HepG2 (cell line): ENCODE measurements at regions not wholly inside any gene's neighbourhood (a gene's known extent, or its start where the extent isn't known, plus 50 kb on each side); places are given as distances from the start of the nearest gene placed in this dataset.

Source experiments
- ARHGAP35 ChIP-seq: sonication (generic); formaldehyde crosslinking; IDR thresholded peaks from 2 replicates; pipeline ENCODE4 v1.9.0; 2022; ENCODE audit warnings: mild to moderate bottlenecking, inconsistent platforms, moderate library complexity, missing genetic modification reagents, borderline replicate concordance
- GATAD1 ChIP-seq: IDR thresholded peaks from 2 replicates; pipeline ENCODE4 v1.6.1; 2016; ENCODE audit warnings: missing genetic modification reagents, missing compliant biosample characterization
- HHEX ChIP-seq: IDR thresholded peaks from 2 replicates; pipeline ENCODE4 v1.6.1; 2016; ENCODE audit warnings: control low read depth
- MXD4 ChIP-seq: IDR thresholded peaks from 2 replicates; pipeline ENCODE4 v1.6.1; 2016; ENCODE audit warnings: mild to moderate bottlenecking, missing biosample characterization, missing genetic modification reagents
- RXRA ChIP-seq: sonication (generic); formaldehyde crosslinking; IDR thresholded peaks from 2 replicates; pipeline ENCODE4 v1.5.1; 2020; ENCODE audit warnings: missing genetic modification reagents
- ZNF33A ChIP-seq: sonication (generic); formaldehyde crosslinking; IDR thresholded peaks from 2 replicates; pipeline ENCODE4 v1.5.1; 2020; ENCODE audit warnings: missing genetic modification reagents, mild to moderate bottlenecking, moderate library complexity, borderline replicate concordance
- ZNF382 ChIP-seq: sonication (generic); formaldehyde crosslinking; IDR thresholded peaks from 2 replicates; pipeline ENCODE4 v1.5.0; 2020; ENCODE audit warnings: missing genetic modification reagents, mild to moderate bottlenecking, borderline replicate concordance
- TF ChIP-seq, protein P1 (sequence below): IDR thresholded peaks from 2 replicates; pipeline ENCODE4 v1.4.0; 2020; ENCODE audit warnings: mild to moderate bottlenecking, missing genetic modification reagents
- TF ChIP-seq, protein P2 (sequence below): IDR thresholded peaks from 2 replicates; pipeline ENCODE4 v1.6.1; 2016
- TF ChIP-seq, protein P3 (sequence below): sonication (generic); formaldehyde crosslinking; IDR thresholded peaks from 2 replicates; pipeline ENCODE4 v1.5.0; 2020; ENCODE audit warnings: mild to moderate bottlenecking, missing genetic modification reagents

DNA sequence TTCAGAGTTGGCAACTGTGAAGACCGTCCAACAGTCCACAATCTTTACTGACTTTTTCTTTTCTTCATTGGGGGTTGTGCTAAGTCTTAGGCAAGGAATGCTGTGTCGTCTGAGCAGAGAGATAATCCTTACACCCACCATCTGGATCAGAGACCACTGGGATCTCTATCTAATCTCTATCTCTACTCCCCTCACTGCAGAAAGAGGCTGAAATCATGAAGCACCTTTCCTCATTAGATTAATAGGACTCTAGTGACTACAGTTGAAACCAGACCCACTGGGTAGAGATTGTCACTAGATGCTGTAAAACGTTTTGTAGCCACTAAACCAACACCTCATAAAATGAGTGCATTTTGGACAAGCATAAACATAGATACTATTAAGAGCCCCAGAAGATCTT lies 387.4 kb upstream of the CELF2 start (continued):
- TF ChIP-seq, protein P1, sequence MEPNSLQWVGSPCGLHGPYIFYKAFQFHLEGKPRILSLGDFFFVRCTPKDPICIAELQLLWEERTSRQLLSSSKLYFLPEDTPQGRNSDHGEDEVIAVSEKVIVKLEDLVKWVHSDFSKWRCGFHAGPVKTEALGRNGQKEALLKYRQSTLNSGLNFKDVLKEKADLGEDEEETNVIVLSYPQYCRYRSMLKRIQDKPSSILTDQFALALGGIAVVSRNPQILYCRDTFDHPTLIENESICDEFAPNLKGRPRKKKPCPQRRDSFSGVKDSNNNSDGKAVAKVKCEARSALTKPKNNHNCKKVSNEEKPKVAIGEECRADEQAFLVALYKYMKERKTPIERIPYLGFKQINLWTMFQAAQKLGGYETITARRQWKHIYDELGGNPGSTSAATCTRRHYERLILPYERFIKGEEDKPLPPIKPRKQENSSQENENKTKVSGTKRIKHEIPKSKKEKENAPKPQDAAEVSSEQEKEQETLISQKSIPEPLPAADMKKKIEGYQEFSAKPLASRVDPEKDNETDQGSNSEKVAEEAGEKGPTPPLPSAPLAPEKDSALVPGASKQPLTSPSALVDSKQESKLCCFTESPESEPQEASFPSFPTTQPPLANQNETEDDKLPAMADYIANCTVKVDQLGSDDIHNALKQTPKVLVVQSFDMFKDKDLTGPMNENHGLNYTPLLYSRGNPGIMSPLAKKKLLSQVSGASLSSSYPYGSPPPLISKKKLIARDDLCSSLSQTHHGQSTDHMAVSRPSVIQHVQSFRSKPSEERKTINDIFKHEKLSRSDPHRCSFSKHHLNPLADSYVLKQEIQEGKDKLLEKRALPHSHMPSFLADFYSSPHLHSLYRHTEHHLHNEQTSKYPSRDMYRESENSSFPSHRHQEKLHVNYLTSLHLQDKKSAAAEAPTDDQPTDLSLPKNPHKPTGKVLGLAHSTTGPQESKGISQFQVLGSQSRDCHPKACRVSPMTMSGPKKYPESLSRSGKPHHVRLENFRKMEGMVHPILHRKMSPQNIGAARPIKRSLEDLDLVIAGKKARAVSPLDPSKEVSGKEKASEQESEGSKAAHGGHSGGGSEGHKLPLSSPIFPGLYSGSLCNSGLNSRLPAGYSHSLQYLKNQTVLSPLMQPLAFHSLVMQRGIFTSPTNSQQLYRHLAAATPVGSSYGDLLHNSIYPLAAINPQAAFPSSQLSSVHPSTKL = no peak
- no peak for TF ChIP-seq ARHGAP35 (CRISPR knock-in tag)
- TF ChIP-seq RXRA (CRISPR knock-in tag) = no peak
- no peak for TF ChIP-seq HHEX
- TF ChIP-seq ZNF33A (CRISPR knock-in tag) = no peak
- TF ChIP-seq MXD4 (CRISPR knock-in tag) = no peak
- TF ChIP-seq, protein P2, sequence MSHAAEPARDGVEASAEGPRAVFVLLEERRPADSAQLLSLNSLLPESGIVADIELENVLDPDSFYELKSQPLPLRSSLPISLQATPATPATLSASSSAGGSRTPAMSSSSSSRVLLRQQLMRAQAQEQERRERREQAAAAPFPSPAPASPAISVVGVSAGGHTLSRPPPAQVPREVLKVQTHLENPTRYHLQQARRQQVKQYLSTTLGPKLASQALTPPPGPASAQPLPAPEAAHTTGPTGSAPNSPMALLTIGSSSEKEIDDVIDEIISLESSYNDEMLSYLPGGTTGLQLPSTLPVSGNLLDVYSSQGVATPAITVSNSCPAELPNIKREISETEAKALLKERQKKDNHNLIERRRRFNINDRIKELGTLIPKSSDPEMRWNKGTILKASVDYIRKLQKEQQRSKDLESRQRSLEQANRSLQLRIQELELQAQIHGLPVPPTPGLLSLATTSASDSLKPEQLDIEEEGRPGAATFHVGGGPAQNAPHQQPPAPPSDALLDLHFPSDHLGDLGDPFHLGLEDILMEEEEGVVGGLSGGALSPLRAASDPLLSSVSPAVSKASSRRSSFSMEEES = no peak
- TF ChIP-seq, protein P3, sequence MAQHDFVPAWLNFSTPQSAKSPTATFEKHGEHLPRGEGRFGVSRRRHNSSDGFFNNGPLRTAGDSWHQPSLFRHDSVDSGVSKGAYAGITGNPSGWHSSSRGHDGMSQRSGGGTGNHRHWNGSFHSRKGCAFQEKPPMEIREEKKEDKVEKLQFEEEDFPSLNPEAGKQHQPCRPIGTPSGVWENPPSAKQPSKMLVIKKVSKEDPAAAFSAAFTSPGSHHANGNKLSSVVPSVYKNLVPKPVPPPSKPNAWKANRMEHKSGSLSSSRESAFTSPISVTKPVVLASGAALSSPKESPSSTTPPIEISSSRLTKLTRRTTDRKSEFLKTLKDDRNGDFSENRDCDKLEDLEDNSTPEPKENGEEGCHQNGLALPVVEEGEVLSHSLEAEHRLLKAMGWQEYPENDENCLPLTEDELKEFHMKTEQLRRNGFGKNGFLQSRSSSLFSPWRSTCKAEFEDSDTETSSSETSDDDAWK (CRISPR knock-in tag) = no peak
- no peak for TF ChIP-seq GATAD1 (CRISPR knock-in tag)
- no peak for TF ChIP-seq ZNF382
- TF ChIP-seq, all 625 proteins: peak for 0
